Astrocyte (in vitro differentiated cells and primary cell): ENCODE measurements at regions not wholly inside any gene's neighbourhood (a gene's known extent, or its start where the extent isn't known, plus 50 kb on each side); places are given as distances from the start of the nearest gene placed in this dataset.

Experiments
- DNase-seq: peaks from one replicate; pipeline ENCODE4 v3.0.0-alpha.2; 2010; ENCODE audit warnings: low read depth
- FAIRE-seq: peaks from 2 replicates; lab custom pipeline; 2011; peaks lifted over from hg19 to GRCh38; lab: Jason Lieb, UNC
- H2AFZ ChIP-seq: 2 replicates; pipeline ENCODE4 v1.6.0; 2012; ENCODE audit warnings: low read depth, low read length, inconsistent platforms
- H3K27ac ChIP-seq: 2 replicates; pipeline ENCODE4 v1.5.1; 2011; ENCODE audit warnings: low read depth, low read length, inconsistent platforms
- H3K27me3 ChIP-seq: 2 replicates; pipeline ENCODE4 v1.6.0; 2011; ENCODE audit warnings: low read length, inconsistent platforms; ENCODE audit not compliant: insufficient read depth
- H3K36me3 ChIP-seq: 2 replicates; pipeline ENCODE4 v1.5.1; 2011; ENCODE audit warnings: low read length, inconsistent platforms; ENCODE audit not compliant: insufficient read depth
- H3K4me1 ChIP-seq: 2 replicates; pipeline ENCODE4 v1.5.1; 2011; ENCODE audit warnings: low read length, inconsistent platforms; ENCODE audit not compliant: insufficient read depth
- H3K4me2 ChIP-seq: 2 replicates; pipeline ENCODE4 v1.6.0; 2012; ENCODE audit warnings: low read length, inconsistent platforms
- H3K4me3 ChIP-seq: 2 replicates; pipeline ENCODE4 v1.5.1; 2011; ENCODE audit warnings: low read depth, mild to moderate bottlenecking, low read length, inconsistent platforms; ENCODE audit not compliant: insufficient read depth
- H3K79me2 ChIP-seq: 2 replicates; pipeline ENCODE4 v1.6.0; 2012; ENCODE audit warnings: mild to moderate bottlenecking, low read length, inconsistent platforms; ENCODE audit not compliant: insufficient read depth
- H3K9ac ChIP-seq: 2 replicates; pipeline ENCODE4 v1.6.0; 2012; ENCODE audit warnings: mild to moderate bottlenecking, low read length, inconsistent platforms
- H3K9me3 ChIP-seq: 2 replicates; pipeline ENCODE4 v1.5.1; 2012; ENCODE audit warnings: low read depth, mild to moderate bottlenecking, low read length, inconsistent platforms; ENCODE audit not compliant: insufficient read depth
- H4K20me1 ChIP-seq: 2 replicates; pipeline ENCODE4 v1.6.0; 2012; ENCODE audit warnings: low read length, inconsistent platforms; ENCODE audit not compliant: insufficient read depth
- H3K27ac Mint-ChIP-seq: one replicate; pipeline ENCODE4 v1.8.0; 2021; ENCODE audit warnings: mild to moderate bottlenecking, mixed read lengths; ENCODE audit not compliant: unreplicated experiment
- H3K27me3 Mint-ChIP-seq: one replicate; pipeline ENCODE4 v1.8.0; 2021; ENCODE audit warnings: low read depth, mixed read lengths; ENCODE audit not compliant: unreplicated experiment
- H3K36me3 Mint-ChIP-seq: one replicate; pipeline ENCODE4 v1.8.0; 2021; ENCODE audit warnings: low read depth, mixed read lengths; ENCODE audit not compliant: unreplicated experiment
- H3K4me1 Mint-ChIP-seq: one replicate; pipeline ENCODE4 v1.8.0; 2021; ENCODE audit warnings: low read depth, mixed read lengths; ENCODE audit not compliant: unreplicated experiment
- H3K4me3 Mint-ChIP-seq: one replicate; pipeline ENCODE4 v1.8.0; 2021; ENCODE audit warnings: mild to moderate bottlenecking, moderate library complexity, mixed read lengths; ENCODE audit not compliant: unreplicated experiment
- H3K9me3 Mint-ChIP-seq: one replicate; pipeline ENCODE4 v1.8.0; 2021; ENCODE audit warnings: mild to moderate bottlenecking, mixed read lengths; ENCODE audit not compliant: unreplicated experiment
- CTCF ChIP-seq: IDR thresholded peaks from 2 replicates; pipeline ENCODE4 v1.5.1; 2011; ENCODE audit warnings: low read depth, mild to moderate bottlenecking, inconsistent platforms, low read length, moderate library complexity; ENCODE audit not compliant: insufficient read depth
- EZH2 ChIP-seq: IDR thresholded peaks from 2 replicates; pipeline ENCODE4 v1.6.1; 2012; ENCODE audit warnings: mild to moderate bottlenecking, low read length, inconsistent platforms; ENCODE audit not compliant: insufficient read depth

DNA sequence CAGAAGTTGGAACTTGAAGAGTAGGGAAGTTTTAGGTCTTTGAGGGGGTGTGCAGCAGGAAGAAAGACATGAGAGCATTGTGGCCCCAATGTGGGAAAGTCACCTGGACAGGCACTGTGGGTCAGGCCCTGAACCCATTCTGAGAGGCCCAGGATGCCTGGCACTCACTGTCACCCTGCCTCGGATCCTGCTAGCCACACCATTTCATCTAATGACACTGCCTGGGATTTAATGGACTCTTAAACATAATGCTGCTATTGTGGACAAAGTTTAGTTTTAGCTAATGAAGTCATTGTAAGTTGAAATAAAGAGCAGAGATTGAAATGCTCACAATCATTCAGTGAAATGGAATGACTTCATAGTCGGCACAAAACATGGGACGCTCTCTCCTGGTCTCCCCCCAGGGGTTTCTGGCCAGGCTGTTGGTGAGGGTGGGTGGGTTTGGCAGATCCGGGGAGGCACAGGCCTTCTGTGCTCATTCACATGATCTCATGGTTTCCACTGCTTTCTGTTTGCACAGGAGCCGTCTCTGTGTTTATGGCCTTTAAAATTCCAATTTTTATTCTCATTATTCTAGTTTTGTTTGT is 141.8 kb upstream of the KLHL29 start:
- Histone ChIP-seq H3K9me3 (no peaks in the 10 kb centered on the region), H3K9ac (no peak overlapping the region), H2AFZ (no peak overlapping the region), H3K4me2 (no peak overlapping the region), H4K20me1 (no peaks in the 10 kb centered on the region), H3K4me1 (no peaks in the 10 kb centered on the region), H3K36me3 (no peaks in the 10 kb centered on the region), H3K27me3 (no peaks in the 10 kb centered on the region), H3K4me3 (no peak overlapping the region), H3K27ac (no peak overlapping the region), H3K79me2 (no peaks in the 10 kb centered on the region)
- Mint-ChIP-seq H3K36me3 (no peaks in the 10 kb centered on the region), H3K4me1 (no peaks in the 10 kb centered on the region), H3K4me3 (no peak overlapping the region), H3K27me3 (peaks cover 16% of the 10 kb centered on the region), H3K27ac (no peak overlapping the region), H3K9me3 (peaks cover 2% of the 10 kb centered on the region)
- no peak for FAIRE-seq
- no peak for DNase-seq
- TF ChIP-seq EZH2 (no peak), CTCF (no peak)

- TF ChIP-seq EZH2 (no peak), CTCF (no peak)
- Mint-ChIP-seq H3K4me1 (no peaks in the 10 kb centered on the region), H3K36me3 (no peaks in the 10 kb centered on the region), H3K9me3 (peaks cover 2% of the 10 kb centered on the region), H3K27me3 (peaks cover 3% of the 10 kb centered on the region), H3K27ac (no peak overlapping the region), H3K4me3 (no peak overlapping the region)
- no peaks in the 10 kb centered on the region for H3K79me2 ChIP-seq
- H3K4me2 ChIP-seq, result no peak overlapping the region
- H3K36me3 ChIP-seq, result no peaks in the 10 kb centered on the region
- no peak overlapping the region for H3K9ac ChIP-seq
- no peaks in the 10 kb centered on the region for H3K4me1 ChIP-seq
- H3K4me3 ChIP-seq, result no peak overlapping the region
- DNase-seq (no peak), FAIRE-seq (no peak)
- no peaks in the 10 kb centered on the region for H3K9me3 ChIP-seq
- no peaks in the 10 kb centered on the region for H3K27me3 ChIP-seq
- H2AFZ ChIP-seq, result no peak overlapping the region
- no peaks in the 10 kb centered on the region for H4K20me1 ChIP-seq
- no peak overlapping the region for H3K27ac ChIP-seq
These were observed 140.4 kb upstream of the KLHL29 start for GRCh38 chr2:23244617-23245016.

DNA sequence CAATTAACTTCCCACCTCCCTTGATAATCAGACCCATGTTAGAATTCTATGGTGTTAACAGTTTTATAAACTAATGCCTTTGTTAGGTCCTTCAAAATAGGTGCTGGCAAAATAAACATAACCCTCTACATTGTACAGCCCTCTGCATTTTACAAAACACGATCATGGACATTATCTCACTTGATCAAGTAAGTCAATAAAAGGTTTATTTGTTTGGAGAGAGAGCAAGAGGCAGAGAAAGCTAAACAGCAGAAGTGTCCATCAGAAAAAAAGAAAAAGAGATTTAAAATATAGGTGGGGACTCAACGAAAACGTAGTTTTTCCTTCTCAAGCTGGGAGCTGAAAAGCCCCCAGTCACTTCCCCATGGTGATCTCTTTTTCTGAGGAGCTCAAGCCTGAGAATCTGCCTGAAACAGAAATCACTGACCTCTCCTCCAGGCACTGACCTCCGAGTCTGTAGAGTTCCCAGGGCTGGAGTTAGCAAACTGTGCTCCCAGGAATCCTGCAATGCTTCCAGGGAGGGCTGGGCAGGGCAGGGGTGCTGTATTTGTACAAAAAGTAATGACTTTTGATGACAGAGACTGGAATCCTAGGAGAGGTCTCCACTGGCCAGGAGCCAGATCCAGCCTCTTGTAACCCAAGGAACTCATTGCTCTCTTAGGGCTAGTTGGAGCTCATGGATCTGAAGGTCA is 137.8 kb upstream of the KLHL29 start:
- TF ChIP-seq CTCF (no peak), EZH2 (no peak)
- FAIRE-seq (no peak), DNase-seq (no peak)
- Mint-ChIP-seq H3K27ac (no peak overlapping the region), H3K4me3 (no peak overlapping the region), H3K4me1 (no peaks in the 10 kb centered on the region), H3K9me3 (peaks cover 2% of the 10 kb centered on the region), H3K36me3 (no peaks in the 10 kb centered on the region), H3K27me3 (peaks cover 8% of the 10 kb centered on the region)
- Histone ChIP-seq H2AFZ (no peak overlapping the region), H3K4me3 (no peak overlapping the region), H3K27me3 (no peaks in the 10 kb centered on the region), H3K4me1 (no peaks in the 10 kb centered on the region), H3K27ac (no peak overlapping the region), H3K9ac (no peak overlapping the region), H3K9me3 (no peaks in the 10 kb centered on the region), H3K36me3 (no peaks in the 10 kb centered on the region), H3K4me2 (no peak overlapping the region), H4K20me1 (no peaks in the 10 kb centered on the region), H3K79me2 (no peaks in the 10 kb centered on the region)
